ENCODE measurements at regions not wholly inside any gene's neighbourhood (a gene's known extent, or its start where the extent isn't known, plus 50 kb on each side); places are given as distances from the start of the nearest gene placed in this dataset.

DNA sequence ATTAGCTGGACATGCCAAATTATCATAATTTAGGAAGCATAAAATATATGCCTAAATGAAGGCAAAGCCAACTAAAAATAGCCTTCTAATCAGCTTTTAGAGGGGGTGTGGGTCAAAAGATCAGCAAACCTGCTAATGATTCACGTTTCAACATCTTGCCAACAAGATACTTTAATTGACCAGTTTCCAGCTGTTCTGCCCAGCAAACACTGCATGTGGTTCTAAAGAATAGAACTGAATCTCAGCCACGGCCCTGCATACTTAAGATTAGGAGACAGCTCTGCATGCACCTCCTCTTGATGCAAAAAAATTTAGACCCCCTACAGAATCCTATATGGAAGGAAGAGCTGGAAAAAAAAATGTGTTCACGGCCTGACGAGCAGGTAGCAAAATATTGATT is 500.5 kb downstream of the TBL1XR1 start:
- no peak overlapping the region for H3K27ac Mint-ChIP-seq
- H3K4me3 Mint-ChIP-seq: no peak overlapping the region
- no peak for DNase-seq (ENCODE audit: low spot score)

More for the DNA sequence above, 500.5 kb downstream of the TBL1XR1 start:
- Mint-ChIP-seq H3K27me3 (ENCODE audit: low read depth) (no peaks in the 10 kb centered on the region), H3K9me3 (no peaks in the 10 kb centered on the region), H3K36me3 (no peaks in the 10 kb centered on the region), H3K4me1 (peaks cover 14% of the 10 kb centered on the region)
- TF ChIP-seq HMGA2 (CRISPR knock-in tag; IDR thresholded peaks at IDR 0.05) (no peak), ATF6 (CRISPR knock-in tag; IDR thresholded peaks at IDR 0.05) (no peak), ZNF232 (CRISPR knock-in tag; IDR thresholded peaks at IDR 0.05) (no peak), JAZF1 (CRISPR knock-in tag; IDR thresholded peaks at IDR 0.05) (no peak), ZBTB21 (CRISPR knock-in tag; IDR thresholded peaks at IDR 0.05; ENCODE audit: borderline replicate concordance) (no peak), IRF1 (CRISPR knock-in tag; IDR thresholded peaks at IDR 0.05) (no peak), KAT7 (CRISPR knock-in tag; IDR thresholded peaks at IDR 0.05; ENCODE audit: borderline replicate concordance) (no peak), ZSCAN18 (CRISPR knock-in tag; IDR thresholded peaks at IDR 0.05) (no peak), CTCF (IDR thresholded peaks at IDR 0.05) (no peak)
- TF ChIP-seq, protein P1, sequence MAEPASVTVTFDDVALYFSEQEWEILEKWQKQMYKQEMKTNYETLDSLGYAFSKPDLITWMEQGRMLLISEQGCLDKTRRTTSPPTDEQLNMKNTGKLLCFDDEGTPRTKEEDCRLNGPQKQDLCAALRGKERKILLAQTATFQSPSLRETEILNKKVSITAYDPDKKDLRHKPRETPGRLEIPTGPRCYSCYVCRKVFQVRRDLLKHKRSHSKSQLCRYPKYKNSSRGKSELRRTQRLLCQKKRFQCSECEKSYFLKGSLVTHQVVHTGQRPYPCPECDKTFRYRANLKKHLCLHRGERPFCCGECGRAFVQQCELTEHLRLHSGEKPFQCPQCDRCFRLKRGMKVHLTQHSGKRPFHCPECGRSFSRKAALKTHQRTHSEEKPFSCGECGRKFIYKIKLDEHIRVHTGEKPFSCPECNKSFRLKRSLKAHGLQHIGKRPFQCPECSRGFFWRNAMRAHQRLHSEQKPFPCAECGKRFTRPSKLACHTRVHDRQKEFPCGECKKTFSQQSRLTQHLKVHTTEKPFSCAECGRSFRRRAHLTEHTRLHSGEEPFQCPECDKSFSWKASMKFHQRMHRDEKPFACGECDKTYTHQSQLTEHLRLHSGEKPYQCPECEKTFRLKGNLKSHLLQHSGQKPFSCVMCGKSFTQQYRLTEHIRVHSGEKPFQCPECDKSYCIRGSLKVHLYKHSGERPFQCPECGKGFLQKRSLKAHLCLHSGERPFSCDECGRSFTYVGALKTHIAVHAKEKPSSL (CRISPR knock-in tag; conservative IDR thresholded peaks at IDR 0.05): no peak
- no peak; the same call in 1 of the 2 replicates for ATAC-seq
- CTCF ChIA-PET: interaction anchor here (1.1 to 1.7 kb wide), 2 partner anchors 176 to 242 kb away, joined by 5 to 7 read pairs; no protein-coding TSS in a partner anchor
- POLR2A ChIA-PET: no interaction called here

All from WTC11 (cell line).